Stimulated activated CD8-positive, alpha-beta memory T cell treated with anti-CD3 and anti-CD28 coated beads, Interleukin-4, amount 100 ng/mL, for 4 hours (primary cell): ENCODE measurements at regions not wholly inside any gene's neighbourhood (a gene's known extent, or its start where the extent isn't known, plus 50 kb on each side); places are given as distances from the start of the nearest gene placed in this dataset.

ENCODE experiments used
- DNase-seq, 2 donors: peaks; one replicate each; pipeline ENCODE4 v3.0.0-alpha.2; 2020; ENCODE audit warnings: low read depth in 2 of 2, low spot score in 1 of 2

- no peak for DNase-seq
Measured at GRCh38 chr9:91039835-91040140, 238.2 kb downstream of the SYK start.

- no peak for DNase-seq
Measured at GRCh38 chr9:91040371-91041215, 239.0 kb downstream of the SYK start.

GRCh38 chr9:91042024-91042423 lies 240.4 kb downstream of the SYK start:
- DNase-seq: no peak

GRCh38 chr9:91042541-91042940 lies 240.9 kb downstream of the SYK start:
- no peak for DNase-seq

- no peak for DNase-seq
Measured at GRCh38 chr9:91043056-91043810, 241.6 kb downstream of the SYK start.

- no peak for DNase-seq
Measured at GRCh38 chr9:91043811-91044175, 242.2 kb downstream of the SYK start.

GRCh38 chr9:91044354-91044753 lies 242.7 kb downstream of the SYK start:
- no peak for DNase-seq

GRCh38 chr9:91045041-91045440 lies 243.4 kb downstream of the SYK start:
- no peak for DNase-seq

- DNase-seq: no peak
Measured at GRCh38 chr9:91047529-91047928, 245.9 kb downstream of the SYK start.

GRCh38 chr9:91047993-91048607 lies 246.5 kb downstream of the SYK start:
- DNase-seq: no peak

GRCh38 chr9:91048749-91049148 lies 247.1 kb downstream of the SYK start:
- no peak for DNase-seq

- no peak for DNase-seq
Measured at GRCh38 chr9:91053824-91054223, 252.2 kb downstream of the SYK start.

- no peak for DNase-seq
Measured at GRCh38 chr9:91055845-91056244, 254.2 kb downstream of the SYK start.

- DNase-seq: no peak
Measured at GRCh38 chr9:91056486-91056885, 254.9 kb downstream of the SYK start.

GRCh38 chr9:91056917-91057316 lies 255.3 kb downstream of the SYK start:
- DNase-seq: no peak

- no peak for DNase-seq
Measured at GRCh38 chr9:91059713-91060112, 258.1 kb downstream of the SYK start.

- DNase-seq: no peak
Measured at GRCh38 chr9:91060520-91061343, 259.1 kb downstream of the SYK start.

GRCh38 chr9:91061506-91061905 lies 259.9 kb downstream of the SYK start:
- DNase-seq: no peak

- no peak for DNase-seq
Measured at GRCh38 chr9:91062281-91062680, 260.7 kb downstream of the SYK start.

GRCh38 chr9:91063471-91063870 lies 261.9 kb downstream of the SYK start:
- DNase-seq: no peak

GRCh38 chr9:91065231-91066041 lies 263.8 kb downstream of the SYK start:
- no peak for DNase-seq
